ENCODE measurements at regions not wholly inside any gene's neighbourhood (a gene's known extent, or its start where the extent isn't known, plus 50 kb on each side); places are given as distances from the start of the nearest gene placed in this dataset.

DNA sequence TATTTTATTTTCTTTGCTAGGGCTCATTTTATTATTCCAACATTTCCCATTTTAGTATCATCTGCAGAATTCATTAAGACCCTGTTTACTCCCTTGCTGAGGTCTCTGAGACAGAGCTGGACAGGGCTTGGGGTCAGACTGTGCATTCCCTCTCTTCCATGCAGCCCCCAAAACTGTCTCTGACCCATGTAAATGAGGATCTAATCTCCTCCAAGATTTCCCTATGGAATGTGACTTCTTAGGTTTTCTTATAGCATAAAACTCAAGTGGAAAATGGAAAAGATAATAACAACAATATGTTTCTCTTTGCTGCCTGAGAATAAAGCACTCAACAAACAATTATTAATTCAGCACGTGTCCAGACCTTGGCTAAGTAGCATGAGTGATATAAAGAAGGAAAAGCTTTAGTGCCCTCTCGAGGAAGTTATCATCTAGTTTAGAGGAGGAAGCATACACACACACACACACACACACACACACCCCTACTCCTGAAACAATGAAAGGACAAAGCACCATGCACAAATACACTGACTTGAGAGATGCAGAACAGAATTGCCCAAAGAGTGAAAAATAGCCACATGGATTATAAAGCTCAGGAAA, 815.5 kb downstream of the BCKDHB start:
- no peak for DNase-seq (ENCODE audit: low spot score)
- 30% methylated on average over 2 of the region's 2 CpGs for whole genome bisulfite sequencing
- no peak overlapping the region for H3K4me3 ChIP-seq (ENCODE audit: low read depth in 1 of 3, low read length in 3 of 3)
- TF ChIP-seq JUND (IDR thresholded peaks at IDR 0.05) = no peak
- peak in 1 of 2 donors; percentile 11 for TF ChIP-seq RAD21 (IDR thresholded peaks at IDR 0.05)
- no peak overlapping the region for H3K27ac ChIP-seq (ENCODE audit: low read depth in 1 of 2, low read length in 2 of 2)
- no peaks in the 10 kb centered on the region for H3K9me3 ChIP-seq (ENCODE audit: control insufficient read depth in 4 of 4, low read length in 3 of 4)
- no peak overlapping the region for H3K9ac ChIP-seq (ENCODE audit: low read depth in 1 of 2, low read length in 2 of 2)
- no peaks in the 10 kb centered on the region for H3K27me3 ChIP-seq (ENCODE audit: control insufficient read depth in 4 of 4, insufficient read depth in 4 of 4, low read length in 3 of 4)
- H3K4me1 ChIP-seq (ENCODE audit: control insufficient read depth in 4 of 4, insufficient read depth in 4 of 4, low read length in 3 of 4) = no peaks in the 10 kb centered on the region
- no peaks in the 10 kb centered on the region for H3K36me3 ChIP-seq (ENCODE audit: control insufficient read depth in 4 of 4, insufficient read depth in 3 of 4, low read depth in 1 of 4, low read length in 3 of 4)

DNA sequence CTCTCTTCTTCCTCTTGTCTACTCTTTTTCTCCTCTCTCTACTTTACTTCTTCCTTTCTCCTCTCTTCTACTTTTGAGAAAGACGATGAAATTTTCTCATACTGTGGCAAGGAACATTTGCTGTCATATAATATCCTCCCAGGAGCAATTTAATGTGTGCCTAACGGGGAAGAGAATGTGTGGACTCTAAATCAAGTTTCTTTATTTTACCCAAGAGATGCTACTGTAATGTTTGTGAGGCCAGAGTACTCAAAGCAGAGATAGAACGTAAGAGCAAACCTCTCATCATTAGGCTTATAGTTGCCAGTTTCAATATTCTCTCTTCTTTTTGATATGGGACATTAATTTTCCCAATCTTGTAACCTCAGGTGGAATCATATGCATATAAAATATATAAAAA, 801.4 kb downstream of the BCKDHB start:
- Histone ChIP-seq H3K4me3 (ENCODE audit: low read depth in 1 of 3, low read length in 3 of 3) (no peak overlapping the region), H3K9ac (ENCODE audit: low read depth in 1 of 2, low read length in 2 of 2) (no peak overlapping the region), H3K36me3 (ENCODE audit: control insufficient read depth in 4 of 4, insufficient read depth in 3 of 4, low read depth in 1 of 4, low read length in 3 of 4) (no peaks in the 10 kb centered on the region), H3K4me1 (ENCODE audit: control insufficient read depth in 4 of 4, insufficient read depth in 4 of 4, low read length in 3 of 4) (no peaks in the 10 kb centered on the region), H3K27ac (ENCODE audit: low read depth in 1 of 2, low read length in 2 of 2) (no peak overlapping the region), H3K9me3 (ENCODE audit: control insufficient read depth in 4 of 4, low read length in 3 of 4) (no peaks in the 10 kb centered on the region), H3K27me3 (ENCODE audit: control insufficient read depth in 4 of 4, insufficient read depth in 4 of 4, low read length in 3 of 4) (no peaks in the 10 kb centered on the region)
- 84% methylated on average over 3 of the region's 3 CpGs for WGBS
- no peak for DNase-seq (ENCODE audit: low spot score)
- no peak for TF ChIP-seq HNF4G (IDR thresholded peaks at IDR 0.05)
- TF ChIP-seq, protein P1, sequence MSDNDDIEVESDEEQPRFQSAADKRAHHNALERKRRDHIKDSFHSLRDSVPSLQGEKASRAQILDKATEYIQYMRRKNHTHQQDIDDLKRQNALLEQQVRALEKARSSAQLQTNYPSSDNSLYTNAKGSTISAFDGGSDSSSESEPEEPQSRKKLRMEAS (IDR thresholded peaks at IDR 0.05) = no peak
- TF ChIP-seq NR2F2 (IDR thresholded peaks at IDR 0.05) = no peak
- TF ChIP-seq, protein P2, sequence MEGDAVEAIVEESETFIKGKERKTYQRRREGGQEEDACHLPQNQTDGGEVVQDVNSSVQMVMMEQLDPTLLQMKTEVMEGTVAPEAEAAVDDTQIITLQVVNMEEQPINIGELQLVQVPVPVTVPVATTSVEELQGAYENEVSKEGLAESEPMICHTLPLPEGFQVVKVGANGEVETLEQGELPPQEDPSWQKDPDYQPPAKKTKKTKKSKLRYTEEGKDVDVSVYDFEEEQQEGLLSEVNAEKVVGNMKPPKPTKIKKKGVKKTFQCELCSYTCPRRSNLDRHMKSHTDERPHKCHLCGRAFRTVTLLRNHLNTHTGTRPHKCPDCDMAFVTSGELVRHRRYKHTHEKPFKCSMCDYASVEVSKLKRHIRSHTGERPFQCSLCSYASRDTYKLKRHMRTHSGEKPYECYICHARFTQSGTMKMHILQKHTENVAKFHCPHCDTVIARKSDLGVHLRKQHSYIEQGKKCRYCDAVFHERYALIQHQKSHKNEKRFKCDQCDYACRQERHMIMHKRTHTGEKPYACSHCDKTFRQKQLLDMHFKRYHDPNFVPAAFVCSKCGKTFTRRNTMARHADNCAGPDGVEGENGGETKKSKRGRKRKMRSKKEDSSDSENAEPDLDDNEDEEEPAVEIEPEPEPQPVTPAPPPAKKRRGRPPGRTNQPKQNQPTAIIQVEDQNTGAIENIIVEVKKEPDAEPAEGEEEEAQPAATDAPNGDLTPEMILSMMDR (IDR thresholded peaks at IDR 0.05; ENCODE audit: low read depth, low read length, missing input control) = no peak
- no peak for TF ChIP-seq RXRA (IDR thresholded peaks at IDR 0.05)
- no peak for TF ChIP-seq HNF4A (conservative IDR thresholded peaks at IDR 0.05)
- no peak for TF ChIP-seq FOXA2 (IDR thresholded peaks at IDR 0.05)
- TF ChIP-seq, protein P3, sequence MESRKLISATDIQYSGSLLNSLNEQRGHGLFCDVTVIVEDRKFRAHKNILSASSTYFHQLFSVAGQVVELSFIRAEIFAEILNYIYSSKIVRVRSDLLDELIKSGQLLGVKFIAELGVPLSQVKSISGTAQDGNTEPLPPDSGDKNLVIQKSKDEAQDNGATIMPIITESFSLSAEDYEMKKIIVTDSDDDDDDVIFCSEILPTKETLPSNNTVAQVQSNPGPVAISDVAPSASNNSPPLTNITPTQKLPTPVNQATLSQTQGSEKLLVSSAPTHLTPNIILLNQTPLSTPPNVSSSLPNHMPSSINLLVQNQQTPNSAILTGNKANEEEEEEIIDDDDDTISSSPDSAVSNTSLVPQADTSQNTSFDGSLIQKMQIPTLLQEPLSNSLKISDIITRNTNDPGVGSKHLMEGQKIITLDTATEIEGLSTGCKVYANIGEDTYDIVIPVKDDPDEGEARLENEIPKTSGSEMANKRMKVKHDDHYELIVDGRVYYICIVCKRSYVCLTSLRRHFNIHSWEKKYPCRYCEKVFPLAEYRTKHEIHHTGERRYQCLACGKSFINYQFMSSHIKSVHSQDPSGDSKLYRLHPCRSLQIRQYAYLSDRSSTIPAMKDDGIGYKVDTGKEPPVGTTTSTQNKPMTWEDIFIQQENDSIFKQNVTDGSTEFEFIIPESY (IDR thresholded peaks at IDR 0.05) = no peak
- no peak for TF ChIP-seq YY1 (IDR thresholded peaks at IDR 0.05)
- no peak for TF ChIP-seq GABPA (IDR thresholded peaks at IDR 0.05 in 1 of 2, conservative IDR thresholded peaks at IDR 0.05 in 1 of 2)
- TF ChIP-seq, protein P4, sequence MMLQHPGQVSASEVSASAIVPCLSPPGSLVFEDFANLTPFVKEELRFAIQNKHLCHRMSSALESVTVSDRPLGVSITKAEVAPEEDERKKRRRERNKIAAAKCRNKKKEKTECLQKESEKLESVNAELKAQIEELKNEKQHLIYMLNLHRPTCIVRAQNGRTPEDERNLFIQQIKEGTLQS (IDR thresholded peaks at IDR 0.05) = no peak

DNA sequence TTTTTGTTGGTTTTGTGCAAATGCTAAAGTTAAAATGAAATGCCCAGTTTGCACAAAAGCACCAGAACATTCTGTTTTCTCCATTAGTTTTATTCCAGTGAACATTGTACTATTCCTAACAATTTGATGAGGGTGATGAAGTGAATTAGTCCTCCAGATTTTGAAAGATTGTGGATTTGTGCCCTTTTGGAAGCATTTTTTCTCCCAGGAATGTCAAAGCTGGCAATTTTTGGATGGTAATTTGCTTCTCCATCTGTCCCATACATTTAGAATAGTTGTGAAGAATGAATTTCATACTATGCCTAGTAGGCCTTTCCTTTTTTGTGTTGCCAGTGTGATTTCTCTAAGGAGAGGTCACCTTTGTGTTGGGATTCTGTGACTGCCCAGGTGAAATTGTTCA, 797.2 kb downstream of the BCKDHB start:
- Histone ChIP-seq H3K27me3 (ENCODE audit: control insufficient read depth in 4 of 4, insufficient read depth in 4 of 4, low read length in 3 of 4) (no peaks in the 10 kb centered on the region), H3K9ac (ENCODE audit: low read depth in 1 of 2, low read length in 2 of 2) (no peak overlapping the region), H3K36me3 (ENCODE audit: control insufficient read depth in 4 of 4, insufficient read depth in 3 of 4, low read depth in 1 of 4, low read length in 3 of 4) (no peaks in the 10 kb centered on the region), H3K9me3 (ENCODE audit: control insufficient read depth in 4 of 4, low read length in 3 of 4) (peaks cover 0 to 6% (median 1%) of the 10 kb centered on the region in 4 donors), H3K27ac (ENCODE audit: low read depth in 1 of 2, low read length in 2 of 2) (no peak overlapping the region), H3K4me3 (ENCODE audit: low read depth in 1 of 3, low read length in 3 of 3) (no peak overlapping the region), H3K4me1 (ENCODE audit: control insufficient read depth in 4 of 4, insufficient read depth in 4 of 4, low read length in 3 of 4) (no peaks in the 10 kb centered on the region)
- no peak for DNase-seq (ENCODE audit: low spot score)
- TF ChIP-seq FOXA1 (IDR thresholded peaks at IDR 0.05) (no peak), NR2F2 (IDR thresholded peaks at IDR 0.05) (no peak), SP1 (IDR thresholded peaks at IDR 0.05) (no peak), HNF4A (conservative IDR thresholded peaks at IDR 0.05) (no peak), EGR1 (IDR thresholded peaks at IDR 0.05; ENCODE audit: low read depth in 2 of 2) (no peak), RXRA (IDR thresholded peaks at IDR 0.05) (no peak), JUND (IDR thresholded peaks at IDR 0.05) (no peak), RAD21 (IDR thresholded peaks at IDR 0.05) (no peak), TAF1 (conservative IDR thresholded peaks at IDR 0.05) (no peak)
- TF ChIP-seq, protein P5, sequence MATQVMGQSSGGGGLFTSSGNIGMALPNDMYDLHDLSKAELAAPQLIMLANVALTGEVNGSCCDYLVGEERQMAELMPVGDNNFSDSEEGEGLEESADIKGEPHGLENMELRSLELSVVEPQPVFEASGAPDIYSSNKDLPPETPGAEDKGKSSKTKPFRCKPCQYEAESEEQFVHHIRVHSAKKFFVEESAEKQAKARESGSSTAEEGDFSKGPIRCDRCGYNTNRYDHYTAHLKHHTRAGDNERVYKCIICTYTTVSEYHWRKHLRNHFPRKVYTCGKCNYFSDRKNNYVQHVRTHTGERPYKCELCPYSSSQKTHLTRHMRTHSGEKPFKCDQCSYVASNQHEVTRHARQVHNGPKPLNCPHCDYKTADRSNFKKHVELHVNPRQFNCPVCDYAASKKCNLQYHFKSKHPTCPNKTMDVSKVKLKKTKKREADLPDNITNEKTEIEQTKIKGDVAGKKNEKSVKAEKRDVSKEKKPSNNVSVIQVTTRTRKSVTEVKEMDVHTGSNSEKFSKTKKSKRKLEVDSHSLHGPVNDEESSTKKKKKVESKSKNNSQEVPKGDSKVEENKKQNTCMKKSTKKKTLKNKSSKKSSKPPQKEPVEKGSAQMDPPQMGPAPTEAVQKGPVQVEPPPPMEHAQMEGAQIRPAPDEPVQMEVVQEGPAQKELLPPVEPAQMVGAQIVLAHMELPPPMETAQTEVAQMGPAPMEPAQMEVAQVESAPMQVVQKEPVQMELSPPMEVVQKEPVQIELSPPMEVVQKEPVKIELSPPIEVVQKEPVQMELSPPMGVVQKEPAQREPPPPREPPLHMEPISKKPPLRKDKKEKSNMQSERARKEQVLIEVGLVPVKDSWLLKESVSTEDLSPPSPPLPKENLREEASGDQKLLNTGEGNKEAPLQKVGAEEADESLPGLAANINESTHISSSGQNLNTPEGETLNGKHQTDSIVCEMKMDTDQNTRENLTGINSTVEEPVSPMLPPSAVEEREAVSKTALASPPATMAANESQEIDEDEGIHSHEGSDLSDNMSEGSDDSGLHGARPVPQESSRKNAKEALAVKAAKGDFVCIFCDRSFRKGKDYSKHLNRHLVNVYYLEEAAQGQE (IDR thresholded peaks at IDR 0.05) = no peak
- TF ChIP-seq, protein P3 (IDR thresholded peaks at IDR 0.05) = no peak
- TF ChIP-seq, protein P1 (IDR thresholded peaks at IDR 0.05) = no peak
